OCI-LY7 (cell line): ENCODE measurements at regions not wholly inside any gene's neighbourhood (a gene's known extent, or its start where the extent isn't known, plus 50 kb on each side); places are given as distances from the start of the nearest gene placed in this dataset.

Source experiments
- BruUV-seq: library from RNA; stranded (reverse); fragments of 400-500 nt; replicated peaks from 2 replicates; lab custom pipeline; 2021; lab: Mats Ljungman, UMichigan
- CTCF ChIA-PET: fragments of 300-600 bp; sonication (Branson Sonifier 250); formaldehyde crosslinking; loops from one replicate; lab custom pipeline; 2022; ENCODE audit warnings: antibody characterized with exemption; ENCODE audit not compliant: unreplicated experiment; lab: Charles Lee
- POLR2A ChIA-PET: fragments of 300-600 bp; sonication (Branson Sonifier 250); formaldehyde crosslinking; loops from one replicate; lab custom pipeline; 2022; ENCODE audit warnings: antibody characterized with exemption; lab: Charles Lee
- DNase-seq: peaks from one replicate; pipeline ENCODE4 v3.0.0-alpha.2; 2015; ENCODE audit warnings: low spot score
- H2AFZ ChIP-seq: fragments of 200-600 bp; sonication (generic), shearing (Covaris generic); 2 replicates; pipeline ENCODE4 v1.6.1; 2014; ENCODE audit warnings: mild to moderate bottlenecking, antibody characterized with exemption, low read length, moderate library complexity
- H3K27ac ChIP-seq: fragments of 200-600 bp; sonication (generic); 2 replicates; pipeline ENCODE4 v1.5.1; 2014; ENCODE audit warnings: mixed run types, low read depth, mild to moderate bottlenecking, moderate library complexity, low read length, inconsistent platforms; ENCODE audit not compliant: poor library complexity, severe bottlenecking
- H3K36me3 ChIP-seq: fragments of 200-600 bp; sonication (generic); 2 replicates; pipeline ENCODE4 v1.6.1; 2014; ENCODE audit warnings: mild to moderate bottlenecking, antibody characterized with exemption, low read length, moderate library complexity, mixed read lengths; ENCODE audit not compliant: insufficient read depth
- H3K4me1 ChIP-seq: fragments of 200-600 bp; sonication (generic); 2 replicates; pipeline ENCODE4 v1.5.1; 2014; ENCODE audit warnings: mild to moderate bottlenecking, low read length; ENCODE audit not compliant: insufficient read depth, poor library complexity, severe bottlenecking
- H3K4me2 ChIP-seq: fragments of 200-600 bp; sonication (generic); 2 replicates; pipeline ENCODE4 v1.6.1; 2014; ENCODE audit warnings: mild to moderate bottlenecking, low read length
- H3K4me3 ChIP-seq: fragments of 200-600 bp; sonication (generic); 2 replicates; pipeline ENCODE4 v1.5.1; 2014; ENCODE audit warnings: mild to moderate bottlenecking, low read depth, low read length; ENCODE audit not compliant: poor library complexity, severe bottlenecking
- H3K79me2 ChIP-seq: fragments of 200-600 bp; sonication (generic); 2 replicates; pipeline ENCODE4 v1.6.1; 2016; ENCODE audit warnings: low read depth, mild to moderate bottlenecking, low read length, moderate library complexity, mixed read lengths; ENCODE audit not compliant: insufficient read depth
- H3K9me2 ChIP-seq: fragments of 200-600 bp; sonication (generic); 2 replicates; pipeline ENCODE4 v1.6.1; 2016; ENCODE audit warnings: mild to moderate bottlenecking, low read length, mixed read lengths; ENCODE audit not compliant: insufficient read depth
- H3K9me3 ChIP-seq: fragments of 200-600 bp; sonication (generic); 2 replicates; pipeline ENCODE4 v1.6.1; 2014; ENCODE audit warnings: mild to moderate bottlenecking, mixed run types, low read length, mixed read lengths
- H4K20me1 ChIP-seq: fragments of 200-600 bp; sonication (generic); 2 replicates; pipeline ENCODE4 v1.6.1; 2014; ENCODE audit warnings: mild to moderate bottlenecking, antibody characterized with exemption, low read length, moderate library complexity, mixed read lengths; ENCODE audit not compliant: insufficient read depth
- CTCF ChIP-seq: fragments of 200-600 bp; sonication (generic); conservative IDR thresholded peaks from 2 replicates; pipeline ENCODE4 v1.5.1; 2014; ENCODE audit warnings: mild to moderate bottlenecking, antibody characterized with exemption, low read length, moderate library complexity, mixed read lengths
- EZH2phosphoT487 ChIP-seq: fragments of 200-600 bp; sonication (generic); IDR thresholded peaks from 2 replicates; pipeline ENCODE4 v1.6.1; 2018; ENCODE audit warnings: low read depth, borderline replicate concordance, mild to moderate bottlenecking, mixed run types, antibody characterized with exemption, low read length, moderate library complexity, mixed read lengths
- intact Hi-C: fragments of 100-400 bp; cut with micrococcal nuclease; formaldehyde crosslinking; loops from one replicate; pipeline ENCODE4 v1.10.0; 2022; ENCODE audit not compliant: unreplicated experiment

GRCh38 chr1:173301507-173301906, 94.4 kb upstream of the TNFSF4 start:
- Histone ChIP-seq H3K9me3 (no peaks in the 10 kb centered on the region), H3K79me2 (no peaks in the 10 kb centered on the region), H3K4me2 (no peak overlapping the region), H3K27ac (no peak overlapping the region), H4K20me1 (no peaks in the 10 kb centered on the region), H2AFZ (no peak overlapping the region), H3K9me2 (no peaks in the 10 kb centered on the region), H3K4me3 (no peak overlapping the region), H3K36me3 (no peaks in the 10 kb centered on the region), H3K4me1 (peaks cover 12% of the 10 kb centered on the region)
- intact Hi-C loops: no loop called here
- CTCF ChIA-PET: no interaction called here
- POLR2A ChIA-PET: interaction anchor here (1.0 kb wide), 1 partner anchor 38 kb away, joined by 3 read pairs; no protein-coding TSS in a partner anchor
- no peak for DNase-seq
- TF ChIP-seq EZH2phosphoT487: no peak
- no peak for TF ChIP-seq CTCF
- no TSS peak for BruUV-seq

GRCh38 chr1:173302366-173302765, 95.2 kb upstream of the TNFSF4 start:
- TF ChIP-seq EZH2phosphoT487 (no peak), CTCF (no peak)
- DNase-seq: no peak
- CTCF ChIA-PET: no interaction called here
- no peaks in the 10 kb centered on the region for H3K9me3 ChIP-seq
- H3K9me2 ChIP-seq: no peaks in the 10 kb centered on the region
- POLR2A ChIA-PET: interaction anchor here (1.0 kb wide), 1 partner anchor 37 kb away, joined by 3 read pairs; no protein-coding TSS in a partner anchor
- no peaks in the 10 kb centered on the region for H3K36me3 ChIP-seq
- H4K20me1 ChIP-seq: no peaks in the 10 kb centered on the region
- no peak overlapping the region for H3K27ac ChIP-seq
- no TSS peak for BruUV-seq
- no peak overlapping the region for H3K4me2 ChIP-seq
- intact Hi-C loops: no loop called here
- H3K4me3 ChIP-seq: no peak overlapping the region
- H2AFZ ChIP-seq: no peak overlapping the region
- no peaks in the 10 kb centered on the region for H3K79me2 ChIP-seq
- H3K4me1 ChIP-seq: peaks cover 12% of the 10 kb centered on the region

GRCh38 chr1:173302890-173303829, 96.0 kb upstream of the TNFSF4 start:
- H3K36me3 ChIP-seq: no peaks in the 10 kb centered on the region
- H3K9me3 ChIP-seq: no peaks in the 10 kb centered on the region
- intact Hi-C loops: no loop called here
- no peak for DNase-seq
- peaks cover 6% of the 10 kb centered on the region for H3K4me1 ChIP-seq
- no peak overlapping the region for H2AFZ ChIP-seq
- ChIA-PET POLR2A (no interaction called here), CTCF (no interaction called here)
- H3K79me2 ChIP-seq: no peaks in the 10 kb centered on the region
- H3K4me3 ChIP-seq: no peak overlapping the region
- H4K20me1 ChIP-seq: no peaks in the 10 kb centered on the region
- no peaks in the 10 kb centered on the region for H3K9me2 ChIP-seq
- BruUV-seq: no TSS peak
- no peak overlapping the region for H3K4me2 ChIP-seq
- TF ChIP-seq EZH2phosphoT487 (no peak), CTCF (no peak)
- no peak overlapping the region for H3K27ac ChIP-seq
